ENCODE measurements at regions not wholly inside any gene's neighbourhood (a gene's known extent, or its start where the extent isn't known, plus 50 kb on each side); places are given as distances from the start of the nearest gene placed in this dataset.
"Not testable (repeated sequence)": the region's sequence is repeated elsewhere in the genome, so short reads cannot be mapped to it uniquely, and the experiment has no call there.

GRCh38 chr10:64369885-64370773 is 848.9 kb downstream of the REEP3 start:
- in situ Hi-C loops (cut with MboI; ENCODE audit: low sequenced_read_pairs): no loop called here

GRCh38 chr10:64374346-64374745 is 853.1 kb downstream of the REEP3 start:
- in situ Hi-C loops (cut with MboI; ENCODE audit: low sequenced_read_pairs): no loop called here

- in situ Hi-C loops (cut with MboI; ENCODE audit: low sequenced_read_pairs): no loop called here
Observed at GRCh38 chr10:64376167-64376566, 855.0 kb downstream of the REEP3 start.

GRCh38 chr10:64379898-64380297 is 858.7 kb downstream of the REEP3 start:
- in situ Hi-C loops (cut with MboI; ENCODE audit: low sequenced_read_pairs): no loop called here

DNA sequence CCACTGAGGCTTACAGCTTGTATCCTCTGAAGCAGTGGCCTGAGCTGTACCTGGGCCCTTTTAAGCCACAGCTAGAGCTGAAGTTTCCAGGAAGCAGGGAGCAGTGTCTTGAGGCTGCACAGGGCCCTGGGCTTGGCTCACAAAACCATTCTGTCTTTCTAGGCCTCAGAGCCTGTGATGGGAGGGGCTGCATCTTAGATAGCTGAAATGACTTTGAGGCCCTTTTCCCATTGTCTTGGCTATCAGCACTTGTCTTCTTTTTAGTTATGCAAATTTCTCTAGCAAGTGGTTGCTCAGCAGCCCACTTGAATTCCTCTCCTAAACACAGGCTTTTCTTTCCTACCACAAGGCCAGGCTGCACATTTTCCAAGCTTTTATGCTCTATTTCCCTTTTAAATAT is 864.2 kb downstream of the REEP3 start:
- in situ Hi-C loops (cut with MboI; ENCODE audit: low sequenced_read_pairs): no loop called here

DNA sequence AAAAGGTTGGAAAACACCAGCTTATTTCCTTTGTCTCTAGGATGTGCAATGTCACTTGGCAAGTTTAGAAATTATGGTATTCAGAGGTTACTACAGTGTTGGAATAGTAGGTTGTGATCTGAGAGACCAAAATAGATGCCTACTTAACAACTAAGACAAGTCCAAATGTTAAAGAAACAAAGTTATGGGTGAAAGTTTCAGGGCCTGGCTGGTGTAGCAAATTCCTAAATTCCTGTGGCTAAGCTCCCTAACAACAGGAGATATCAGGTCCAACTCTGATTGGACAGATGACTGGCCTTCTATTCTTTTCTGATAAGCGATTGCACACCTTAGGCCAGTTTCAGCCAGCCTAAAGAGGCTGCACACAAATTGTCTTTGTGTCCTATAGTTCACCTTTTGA is 873.5 kb downstream of the REEP3 start:
- in situ Hi-C loops (cut with MboI; ENCODE audit: low sequenced_read_pairs): no loop called here

DNA sequence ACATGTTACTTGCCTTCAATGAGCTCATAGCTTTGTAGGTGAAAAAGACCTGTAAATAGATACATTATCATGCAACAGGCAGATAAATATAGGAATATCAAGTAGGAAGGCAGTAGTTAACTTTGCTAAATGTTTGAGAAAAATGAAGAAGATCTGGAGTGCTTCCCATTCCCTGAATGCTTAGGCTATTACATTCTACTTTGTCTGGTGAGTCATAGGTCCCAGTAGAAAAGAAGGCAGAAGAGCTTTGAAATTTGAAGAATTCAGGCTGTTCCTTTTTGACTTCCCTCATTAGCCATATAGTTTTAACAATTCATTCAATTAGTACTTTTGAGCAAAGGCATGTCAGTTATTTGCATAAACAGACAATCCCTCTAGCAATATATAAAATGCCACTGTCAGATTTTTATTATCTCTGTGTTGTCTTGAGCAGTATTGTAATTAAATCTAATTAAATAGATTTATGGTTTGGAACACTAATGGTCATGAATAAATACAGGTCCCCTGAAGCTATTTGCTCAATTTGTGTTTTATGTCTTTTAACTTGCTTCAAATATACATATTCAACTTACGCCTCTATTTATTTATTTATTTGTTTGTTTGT is 875.0 kb downstream of the REEP3 start:
- in situ Hi-C loops (cut with MboI; ENCODE audit: low sequenced_read_pairs): no loop called here

DNA sequence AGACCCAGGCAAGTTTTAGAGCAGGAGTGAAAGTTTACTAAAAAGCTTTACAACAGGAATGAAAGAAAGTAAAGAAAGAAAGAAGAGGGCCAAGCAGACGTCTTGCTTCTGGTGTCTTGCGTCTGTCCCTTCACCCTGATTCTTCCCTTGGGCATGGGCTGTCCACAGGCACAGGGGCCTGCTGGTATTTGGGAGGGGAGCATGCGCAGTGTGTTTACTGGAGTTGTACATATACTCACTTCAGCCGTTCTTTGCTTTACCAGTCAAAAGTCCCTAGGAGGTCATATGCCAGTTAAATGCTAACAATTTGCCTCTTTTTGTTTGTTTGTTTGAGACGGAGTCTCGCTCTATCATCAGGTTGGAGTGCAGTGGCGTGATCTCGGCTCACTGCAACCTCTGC is 875.9 kb downstream of the REEP3 start:
- in situ Hi-C loops (cut with MboI; ENCODE audit: low sequenced_read_pairs): no loop called here

- in situ Hi-C loops (cut with MboI; ENCODE audit: low sequenced_read_pairs): no loop called here
Observed at GRCh38 chr10:64408391-64409183, 887.4 kb downstream of the REEP3 start.

DNA sequence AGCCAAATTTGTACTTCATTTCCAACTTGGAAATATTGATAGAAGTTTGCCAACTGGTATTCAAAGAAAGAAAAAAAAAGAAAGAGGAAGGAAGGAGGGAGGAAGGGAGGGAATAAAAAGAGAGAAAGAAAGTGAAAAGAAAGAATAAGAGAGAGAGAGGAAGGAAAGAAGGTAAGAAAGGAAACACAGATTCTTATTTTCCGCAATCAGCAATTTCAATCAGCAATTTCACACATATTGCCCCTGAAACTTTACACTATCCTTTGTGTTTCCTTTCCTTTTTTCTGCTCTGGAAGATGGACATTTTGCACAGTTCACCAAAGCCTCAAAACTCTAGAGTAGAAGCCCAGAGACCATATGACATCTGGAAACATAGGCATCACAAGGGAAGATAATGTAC is 888.1 kb downstream of the REEP3 start:
- in situ Hi-C loops (cut with MboI; ENCODE audit: low sequenced_read_pairs): no loop called here

GRCh38 chr10:64416011-64416410 is 894.8 kb downstream of the REEP3 start:
- in situ Hi-C loops (cut with MboI; ENCODE audit: low sequenced_read_pairs): no loop called here

- in situ Hi-C loops (cut with MboI; ENCODE audit: low sequenced_read_pairs): no loop called here
Observed at GRCh38 chr10:64419461-64419860, 898.3 kb downstream of the REEP3 start.

DNA sequence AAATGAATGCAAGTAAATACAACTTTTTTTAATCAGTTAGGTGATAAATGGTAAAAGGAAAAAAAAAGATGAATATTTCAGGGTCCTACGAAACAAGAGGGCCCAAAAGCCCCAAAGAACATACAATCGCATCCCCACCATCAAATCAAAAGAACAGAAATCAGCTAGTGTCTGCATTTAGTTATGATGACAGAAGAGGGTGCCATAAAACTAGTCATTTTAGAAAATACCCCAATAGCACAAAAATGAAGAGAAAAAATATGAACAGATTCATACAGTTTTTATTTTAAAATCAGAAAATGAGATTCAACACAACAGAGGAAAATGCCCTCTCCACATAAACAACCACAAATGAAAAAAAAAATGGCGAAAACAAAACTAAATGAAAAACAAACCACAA is 905.5 kb downstream of the REEP3 start:
- in situ Hi-C loops (cut with MboI; ENCODE audit: low sequenced_read_pairs): no loop called here

GRCh38 chr10:64430690-64431323 is 909.6 kb downstream of the REEP3 start:
- in situ Hi-C loops (cut with MboI; ENCODE audit: low sequenced_read_pairs): no loop called here

GRCh38 chr10:64441872-64442271 is 920.7 kb downstream of the REEP3 start:
- in situ Hi-C loops (cut with MboI; ENCODE audit: low sequenced_read_pairs): not testable (repeated sequence)

DNA sequence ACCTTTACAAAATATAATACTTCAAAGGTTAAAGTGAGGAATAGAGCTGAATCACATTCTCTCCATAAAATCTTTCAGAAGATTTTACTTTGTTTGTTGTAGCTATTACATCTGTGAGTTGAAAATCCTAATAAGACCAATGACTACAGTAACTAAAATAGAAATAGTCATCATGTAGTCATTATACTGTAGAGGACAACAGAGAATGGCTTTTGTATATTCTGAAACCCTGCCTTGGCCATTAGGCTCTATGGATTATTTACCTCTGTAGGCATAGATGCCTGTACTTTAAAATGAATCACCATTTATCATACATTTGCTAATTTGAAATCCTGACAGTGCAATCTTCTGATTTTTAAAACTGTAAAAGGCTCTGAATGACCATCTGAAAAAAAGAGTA is 923.0 kb downstream of the REEP3 start:
- in situ Hi-C loops (cut with MboI; ENCODE audit: low sequenced_read_pairs): no loop called here

DNA sequence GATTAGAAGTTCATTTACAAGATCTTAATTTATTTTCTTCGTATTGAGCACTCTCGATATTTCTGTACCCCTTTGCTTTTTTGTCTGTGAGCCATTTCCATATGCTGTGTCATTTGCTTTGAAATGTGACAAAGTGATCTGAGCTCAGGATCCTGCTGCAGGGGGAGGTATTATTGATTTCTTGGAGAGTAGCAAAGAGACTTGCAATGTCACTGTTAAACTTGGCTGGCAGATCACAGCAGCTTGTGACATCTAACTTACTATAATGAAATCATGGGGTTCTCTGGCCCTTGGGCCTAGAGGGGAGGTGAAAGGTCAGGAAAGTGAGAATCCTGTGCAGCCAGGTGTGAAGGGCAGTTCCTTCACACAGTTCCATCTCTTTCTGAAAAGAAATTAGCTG is 923.4 kb downstream of the REEP3 start:
- in situ Hi-C loops (cut with MboI; ENCODE audit: low sequenced_read_pairs): no loop called here

GRCh38 chr10:64449603-64450002 is 928.4 kb downstream of the REEP3 start:
- in situ Hi-C loops (cut with MboI; ENCODE audit: low sequenced_read_pairs): no loop called here

- in situ Hi-C loops (cut with MboI; ENCODE audit: low sequenced_read_pairs): no loop called here
Observed at GRCh38 chr10:64450312-64450711, 929.1 kb downstream of the REEP3 start.

DNA sequence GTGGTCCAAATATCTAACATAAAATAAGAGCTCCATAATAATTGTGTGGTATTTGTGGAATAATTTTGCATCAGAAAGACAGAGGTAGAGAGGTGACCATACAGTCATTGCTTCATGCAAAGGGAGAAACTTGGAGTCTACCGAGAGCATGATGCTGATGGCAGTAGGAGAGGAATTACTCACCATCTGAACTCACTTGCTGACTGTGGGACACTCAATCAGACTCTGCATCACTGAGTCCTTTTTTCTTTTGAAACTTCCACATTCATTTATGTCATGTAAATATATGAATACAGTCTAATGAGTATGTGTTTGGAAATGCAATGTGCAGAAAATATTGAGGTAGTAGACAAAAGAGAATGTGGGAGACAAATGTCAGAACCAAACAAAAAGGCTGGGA is 933.8 kb downstream of the REEP3 start:
- in situ Hi-C loops (cut with MboI; ENCODE audit: low sequenced_read_pairs): no loop called here

- in situ Hi-C loops (cut with MboI; ENCODE audit: low sequenced_read_pairs): no loop called here
Observed at GRCh38 chr10:64458306-64458705, 937.1 kb downstream of the REEP3 start.

Measured in HL-60/S4 (cell line).